HUES6 (cell line): ENCODE measurements at regions not wholly inside any gene's neighbourhood (a gene's known extent, or its start where the extent isn't known, plus 50 kb on each side); places are given as distances from the start of the nearest gene placed in this dataset.

Experiments used
- H3K27ac ChIP-seq: 2 replicates; pipeline ENCODE4 v1.7.0; 2013; ENCODE audit warnings: low read depth, mild to moderate bottlenecking, low read length, inconsistent platforms
- H3K27me3 ChIP-seq: 2 replicates; pipeline ENCODE4 v1.6.1; 2013; ENCODE audit warnings: low read length; ENCODE audit not compliant: control insufficient read depth, insufficient read depth
- H3K36me3 ChIP-seq: 2 replicates; pipeline ENCODE4 v1.6.1; 2013; ENCODE audit warnings: low read length; ENCODE audit not compliant: control insufficient read depth, insufficient read depth
- H3K4me1 ChIP-seq: 2 replicates; pipeline ENCODE4 v1.6.1; 2013; ENCODE audit warnings: low read length; ENCODE audit not compliant: control insufficient read depth, insufficient read depth
- H3K4me3 ChIP-seq: 2 replicates; pipeline ENCODE4 v1.5.1; 2013; ENCODE audit warnings: low read depth, low read length
- H3K9ac ChIP-seq: one replicate; pipeline ENCODE4 v1.6.1; 2013; ENCODE audit warnings: mild to moderate bottlenecking, low read length
- H3K9me3 ChIP-seq: 2 replicates; pipeline ENCODE4 v1.6.1; 2013; ENCODE audit warnings: low read depth, low read length; ENCODE audit not compliant: control insufficient read depth, insufficient read depth

DNA sequence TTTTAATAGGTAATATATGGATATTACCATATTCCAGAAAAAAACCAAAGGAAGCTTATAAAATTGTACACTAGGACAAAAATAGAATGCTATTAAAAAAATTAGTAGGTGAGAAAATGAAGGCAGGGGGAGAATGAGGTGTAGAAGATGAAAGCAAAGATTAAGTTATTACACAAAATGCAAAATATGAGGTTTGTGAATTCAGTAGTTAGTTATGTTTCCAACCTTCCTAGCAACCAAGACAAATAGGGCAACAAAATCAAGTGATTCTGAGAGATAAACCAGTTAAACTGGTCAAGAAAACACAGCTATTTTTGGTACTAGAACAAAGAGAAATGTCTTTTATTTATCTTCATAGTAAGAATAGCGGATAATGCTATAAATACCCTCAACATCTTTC, 300.0 kb upstream of the RASGEF1B start:
- no peak overlapping the region for H3K27ac ChIP-seq

DNA sequence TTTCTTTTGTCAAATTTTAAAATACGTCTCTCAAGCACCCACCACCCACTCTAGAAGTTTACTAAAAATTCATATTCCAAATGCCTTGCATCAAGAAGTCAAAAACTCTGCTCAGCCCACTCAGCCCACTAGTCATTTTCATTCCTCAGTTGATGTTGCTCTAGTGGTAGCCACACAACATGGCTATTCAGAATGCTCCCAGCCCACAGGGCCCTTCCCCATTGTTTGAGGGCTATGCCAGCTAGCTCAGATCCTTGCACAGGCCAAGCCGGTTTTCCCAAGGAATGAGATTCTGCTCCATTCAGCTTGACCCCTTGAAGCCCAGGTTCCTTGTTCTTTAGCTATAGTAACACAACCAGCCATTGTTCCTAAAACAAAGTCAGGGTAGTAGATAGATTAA, 297.5 kb upstream of the RASGEF1B start:
- Histone ChIP-seq H3K4me3 (no peak overlapping the region), H3K4me1 (no peaks in the 10 kb centered on the region), H3K27me3 (no peaks in the 10 kb centered on the region), H3K27ac (no peak overlapping the region), H3K9me3 (no peaks in the 10 kb centered on the region), H3K9ac (no peak overlapping the region), H3K36me3 (no peaks in the 10 kb centered on the region)

More for the DNA sequence above, 300.0 kb upstream of the RASGEF1B start:
- no peak overlapping the region for H3K9ac ChIP-seq
- no peaks in the 10 kb centered on the region for H3K9me3 ChIP-seq
- no peaks in the 10 kb centered on the region for H3K4me1 ChIP-seq
- no peaks in the 10 kb centered on the region for H3K36me3 ChIP-seq
- H3K27me3 ChIP-seq = no peaks in the 10 kb centered on the region
- no peak overlapping the region for H3K4me3 ChIP-seq

- Histone ChIP-seq H3K9ac (no peak overlapping the region), H3K27me3 (no peaks in the 10 kb centered on the region), H3K4me1 (no peaks in the 10 kb centered on the region), H3K4me3 (no peak overlapping the region), H3K36me3 (no peaks in the 10 kb centered on the region), H3K27ac (no peak overlapping the region), H3K9me3 (no peaks in the 10 kb centered on the region)
These were observed 287.0 kb upstream of the RASGEF1B start for GRCh38 chr4:81758574-81759264.

DNA sequence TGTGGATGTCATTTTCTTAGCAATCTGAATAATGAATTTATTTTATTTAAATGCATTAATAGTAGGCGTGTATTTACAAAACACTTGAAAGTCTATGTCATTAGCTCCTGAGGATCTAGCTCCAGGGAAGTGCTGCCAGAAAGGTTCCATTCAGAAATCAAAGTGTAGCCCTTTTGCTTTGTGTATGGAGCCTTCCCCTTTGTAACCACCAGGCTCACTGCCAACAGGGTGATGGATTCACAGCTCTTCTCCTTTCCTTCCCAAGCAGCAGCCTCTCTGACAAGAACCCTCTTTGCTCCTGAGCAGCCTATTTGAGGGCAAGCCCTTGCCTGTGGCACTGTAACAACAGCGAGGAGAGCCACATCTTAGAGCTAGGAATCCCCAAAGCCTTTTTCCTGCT, 286.0 kb upstream of the RASGEF1B start:
- no peak overlapping the region for H3K9ac ChIP-seq

DNA sequence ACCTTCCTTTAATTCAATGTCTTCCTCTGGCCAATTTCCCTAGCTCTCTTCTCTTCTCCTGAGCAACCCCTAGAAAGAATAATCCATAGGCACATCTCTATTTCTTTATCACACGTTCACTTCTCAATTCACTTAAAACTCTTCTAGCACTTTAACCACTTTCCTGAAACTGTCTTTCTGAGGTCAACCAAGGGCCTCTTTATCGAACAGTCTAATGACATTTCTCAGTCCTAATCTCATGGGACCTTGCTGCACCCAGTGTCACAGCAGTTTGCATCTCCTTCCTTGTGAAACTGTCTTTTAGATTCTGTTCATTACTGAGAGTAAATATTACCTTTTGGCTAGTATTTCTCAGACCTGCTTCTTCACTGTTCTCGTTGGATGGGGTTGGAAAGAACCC, 285.3 kb upstream of the RASGEF1B start:
- Histone ChIP-seq H3K27me3 (no peaks in the 10 kb centered on the region), H3K9ac (no peak overlapping the region), H3K36me3 (no peaks in the 10 kb centered on the region), H3K4me1 (no peaks in the 10 kb centered on the region), H3K9me3 (no peaks in the 10 kb centered on the region), H3K27ac (no peak overlapping the region), H3K4me3 (no peak overlapping the region)

More for the DNA sequence above, 286.0 kb upstream of the RASGEF1B start:
- no peaks in the 10 kb centered on the region for H3K36me3 ChIP-seq
- no peaks in the 10 kb centered on the region for H3K27me3 ChIP-seq
- no peak overlapping the region for H3K27ac ChIP-seq
- no peaks in the 10 kb centered on the region for H3K9me3 ChIP-seq
- no peaks in the 10 kb centered on the region for H3K4me1 ChIP-seq
- H3K4me3 ChIP-seq = no peak overlapping the region

GRCh38 chr4:81756042-81756441, 284.3 kb upstream of the RASGEF1B start:
- Histone ChIP-seq H3K27me3 (no peaks in the 10 kb centered on the region), H3K9ac (no peak overlapping the region), H3K4me1 (no peaks in the 10 kb centered on the region), H3K27ac (no peak overlapping the region), H3K4me3 (no peak overlapping the region), H3K36me3 (no peaks in the 10 kb centered on the region), H3K9me3 (no peaks in the 10 kb centered on the region)

DNA sequence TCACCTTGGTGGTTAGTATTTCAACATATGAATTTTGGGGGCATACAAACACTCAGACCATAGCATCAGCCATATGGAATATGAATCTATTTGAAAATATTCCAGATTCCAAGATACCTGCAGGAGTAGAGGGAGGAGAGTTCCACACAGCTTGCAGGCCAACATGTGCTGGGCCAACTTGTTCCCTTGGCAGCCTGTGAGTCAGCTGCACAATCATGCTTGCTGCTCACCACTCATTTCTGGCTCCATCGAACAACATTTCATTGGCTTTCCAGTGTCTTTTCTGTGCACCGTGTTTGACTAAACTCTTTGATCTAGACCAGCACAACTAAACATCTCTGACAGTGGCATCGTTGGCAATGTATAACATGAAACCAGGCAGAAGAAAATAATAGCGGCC, 282.5 kb upstream of the RASGEF1B start:
- Histone ChIP-seq H3K27ac (no peak overlapping the region), H3K9me3 (no peaks in the 10 kb centered on the region), H3K4me3 (no peak overlapping the region), H3K27me3 (no peaks in the 10 kb centered on the region), H3K36me3 (no peaks in the 10 kb centered on the region), H3K4me1 (no peaks in the 10 kb centered on the region), H3K9ac (no peak overlapping the region)

DNA sequence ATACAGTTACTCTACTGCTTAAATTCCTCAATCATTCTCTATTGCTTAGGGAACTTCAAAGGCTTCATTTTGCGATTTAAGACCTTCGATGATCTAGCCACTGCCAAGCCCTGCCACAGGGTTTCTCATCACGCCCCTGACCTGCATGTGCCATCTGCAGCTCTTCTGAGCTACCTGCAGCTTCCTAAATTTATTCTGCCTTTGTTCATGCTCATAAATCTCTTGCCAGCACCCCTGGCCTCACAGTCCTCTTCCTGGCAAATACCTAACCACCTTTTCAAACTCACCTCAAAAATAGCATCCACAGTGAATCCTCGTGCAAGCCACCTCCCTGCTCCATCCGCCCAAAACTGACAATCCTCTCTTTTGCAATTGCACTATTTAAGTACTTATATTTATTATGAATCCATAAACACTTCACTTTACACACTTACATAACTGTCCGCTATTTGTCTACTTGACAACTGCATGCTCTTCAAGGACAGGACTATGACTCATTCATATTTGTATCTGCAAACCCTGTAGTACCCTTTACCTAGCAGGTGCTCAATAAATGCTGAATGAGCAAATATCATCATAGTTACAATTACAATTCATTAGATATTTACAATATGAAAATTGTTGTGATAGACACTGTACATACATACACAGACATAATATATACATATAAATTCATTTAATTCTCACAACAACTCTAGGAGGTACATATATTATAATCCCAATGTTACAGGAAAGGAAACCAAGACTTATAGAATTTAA, 280.0 kb upstream of the RASGEF1B start:
- H3K4me3 ChIP-seq = no peak overlapping the region

DNA sequence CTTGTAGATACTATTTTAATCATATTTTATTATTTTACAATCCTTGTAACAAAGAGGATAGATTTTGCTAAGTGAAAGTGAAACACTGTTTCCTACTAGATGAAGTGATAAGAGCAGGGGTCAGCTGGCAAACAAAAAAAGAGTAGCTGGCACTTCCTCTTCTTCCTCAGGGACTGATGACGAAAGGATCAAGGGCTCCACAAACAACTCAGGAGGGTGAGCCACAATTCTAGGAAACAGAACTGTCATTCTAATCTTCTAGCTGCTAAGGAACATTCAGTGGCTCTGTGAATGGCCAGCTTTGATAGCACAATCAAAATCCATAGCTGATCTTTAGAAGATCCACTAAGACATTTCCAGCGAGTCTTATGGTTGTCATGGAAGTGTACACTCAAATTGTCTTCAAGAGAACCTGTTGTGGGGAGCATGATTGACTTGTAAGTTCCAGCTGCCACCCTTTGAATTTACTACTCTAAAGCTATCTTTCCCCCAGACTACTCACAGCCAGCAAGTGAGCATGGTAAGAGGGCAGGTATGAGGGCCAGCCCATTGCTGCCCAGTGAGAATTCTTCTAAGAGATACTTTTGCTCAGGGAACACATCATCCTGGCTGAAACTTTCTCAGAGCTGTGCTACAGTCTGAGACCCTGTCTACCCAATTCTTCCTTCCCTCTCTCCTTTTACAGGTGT, 275.7 kb upstream of the RASGEF1B start:
- Histone ChIP-seq H3K27me3 (no peaks in the 10 kb centered on the region), H3K4me3 (no peak overlapping the region), H3K9me3 (no peaks in the 10 kb centered on the region), H3K9ac (no peak overlapping the region), H3K4me1 (no peaks in the 10 kb centered on the region), H3K27ac (no peak overlapping the region), H3K36me3 (no peaks in the 10 kb centered on the region)

More for the DNA sequence above, 280.0 kb upstream of the RASGEF1B start:
- Histone ChIP-seq H3K4me1 (no peaks in the 10 kb centered on the region), H3K27me3 (no peaks in the 10 kb centered on the region), H3K36me3 (no peaks in the 10 kb centered on the region), H3K27ac (no peak overlapping the region), H3K9ac (no peak overlapping the region), H3K9me3 (no peaks in the 10 kb centered on the region)

GRCh38 chr4:81746773-81747172, 275.1 kb upstream of the RASGEF1B start:
- no peak overlapping the region for H3K9ac ChIP-seq
- no peaks in the 10 kb centered on the region for H3K36me3 ChIP-seq
- no peak overlapping the region for H3K27ac ChIP-seq
- H3K4me1 ChIP-seq = no peaks in the 10 kb centered on the region
- H3K27me3 ChIP-seq = no peaks in the 10 kb centered on the region
- no peaks in the 10 kb centered on the region for H3K9me3 ChIP-seq
- no peak overlapping the region for H3K4me3 ChIP-seq

DNA sequence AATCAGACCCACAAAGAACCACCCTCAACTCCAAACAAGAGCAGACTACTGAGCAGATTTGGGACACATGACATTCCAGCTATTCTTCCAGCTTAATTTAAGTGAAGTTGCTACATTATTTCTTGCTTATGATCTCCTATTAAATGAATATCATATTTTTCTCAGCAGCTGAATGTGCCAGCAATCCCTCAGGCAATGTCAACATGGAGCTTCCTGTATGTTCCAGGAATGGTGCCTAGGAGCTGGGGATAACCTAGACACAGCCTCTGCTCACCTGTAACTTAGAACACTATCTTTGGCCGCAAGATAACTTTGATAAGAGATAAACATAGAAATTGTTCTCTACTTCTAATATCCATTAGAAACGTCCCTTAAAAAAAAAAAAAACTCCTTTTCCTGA, 274.4 kb upstream of the RASGEF1B start:
- H3K9me3 ChIP-seq = no peaks in the 10 kb centered on the region
- H3K4me1 ChIP-seq = no peaks in the 10 kb centered on the region
- no peaks in the 10 kb centered on the region for H3K27me3 ChIP-seq
- H3K27ac ChIP-seq = no peak overlapping the region
- H3K36me3 ChIP-seq = no peaks in the 10 kb centered on the region
- no peak overlapping the region for H3K9ac ChIP-seq
- no peak overlapping the region for H3K4me3 ChIP-seq
